ENCODE measurements at regions not wholly inside any gene's neighbourhood (a gene's known extent, or its start where the extent isn't known, plus 50 kb on each side); places are given as distances from the start of the nearest gene placed in this dataset.

DNA sequence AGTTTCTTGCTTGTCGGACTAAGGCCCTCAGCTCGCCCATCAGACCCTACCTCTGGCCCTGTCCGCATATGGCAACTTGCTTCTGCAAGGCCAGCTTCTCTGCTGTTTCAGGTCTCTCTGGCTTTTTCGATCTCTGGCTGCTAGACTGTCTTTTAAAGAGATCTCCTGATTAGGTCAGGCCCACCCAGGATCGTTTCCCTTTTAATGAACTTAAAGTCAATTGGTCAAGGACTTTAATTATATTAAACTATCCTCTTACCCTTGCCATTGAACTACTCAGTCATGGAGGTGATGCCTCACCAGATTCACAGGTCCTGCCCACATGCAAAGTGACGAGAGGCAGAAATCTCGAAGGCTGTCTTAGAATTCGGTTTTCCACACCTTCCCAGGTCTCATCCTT lies 670.9 kb downstream of the GATA3 start:
- DNase-seq: no peak
- Mint-ChIP-seq H3K4me3 (no peak overlapping the region), H3K36me3 (ENCODE audit: low read depth) (no peaks in the 10 kb centered on the region), H3K27ac (no peak overlapping the region), H3K9me3 (peaks cover 23% of the 10 kb centered on the region), H3K27me3 (ENCODE audit: low read depth, poor library complexity) (no peaks in the 10 kb centered on the region), H3K4me1 (peaks cover 54% of the 10 kb centered on the region)
- TF ChIP-seq, protein P1, sequence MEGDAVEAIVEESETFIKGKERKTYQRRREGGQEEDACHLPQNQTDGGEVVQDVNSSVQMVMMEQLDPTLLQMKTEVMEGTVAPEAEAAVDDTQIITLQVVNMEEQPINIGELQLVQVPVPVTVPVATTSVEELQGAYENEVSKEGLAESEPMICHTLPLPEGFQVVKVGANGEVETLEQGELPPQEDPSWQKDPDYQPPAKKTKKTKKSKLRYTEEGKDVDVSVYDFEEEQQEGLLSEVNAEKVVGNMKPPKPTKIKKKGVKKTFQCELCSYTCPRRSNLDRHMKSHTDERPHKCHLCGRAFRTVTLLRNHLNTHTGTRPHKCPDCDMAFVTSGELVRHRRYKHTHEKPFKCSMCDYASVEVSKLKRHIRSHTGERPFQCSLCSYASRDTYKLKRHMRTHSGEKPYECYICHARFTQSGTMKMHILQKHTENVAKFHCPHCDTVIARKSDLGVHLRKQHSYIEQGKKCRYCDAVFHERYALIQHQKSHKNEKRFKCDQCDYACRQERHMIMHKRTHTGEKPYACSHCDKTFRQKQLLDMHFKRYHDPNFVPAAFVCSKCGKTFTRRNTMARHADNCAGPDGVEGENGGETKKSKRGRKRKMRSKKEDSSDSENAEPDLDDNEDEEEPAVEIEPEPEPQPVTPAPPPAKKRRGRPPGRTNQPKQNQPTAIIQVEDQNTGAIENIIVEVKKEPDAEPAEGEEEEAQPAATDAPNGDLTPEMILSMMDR (IDR thresholded peaks at IDR 0.05): no peak

DNA sequence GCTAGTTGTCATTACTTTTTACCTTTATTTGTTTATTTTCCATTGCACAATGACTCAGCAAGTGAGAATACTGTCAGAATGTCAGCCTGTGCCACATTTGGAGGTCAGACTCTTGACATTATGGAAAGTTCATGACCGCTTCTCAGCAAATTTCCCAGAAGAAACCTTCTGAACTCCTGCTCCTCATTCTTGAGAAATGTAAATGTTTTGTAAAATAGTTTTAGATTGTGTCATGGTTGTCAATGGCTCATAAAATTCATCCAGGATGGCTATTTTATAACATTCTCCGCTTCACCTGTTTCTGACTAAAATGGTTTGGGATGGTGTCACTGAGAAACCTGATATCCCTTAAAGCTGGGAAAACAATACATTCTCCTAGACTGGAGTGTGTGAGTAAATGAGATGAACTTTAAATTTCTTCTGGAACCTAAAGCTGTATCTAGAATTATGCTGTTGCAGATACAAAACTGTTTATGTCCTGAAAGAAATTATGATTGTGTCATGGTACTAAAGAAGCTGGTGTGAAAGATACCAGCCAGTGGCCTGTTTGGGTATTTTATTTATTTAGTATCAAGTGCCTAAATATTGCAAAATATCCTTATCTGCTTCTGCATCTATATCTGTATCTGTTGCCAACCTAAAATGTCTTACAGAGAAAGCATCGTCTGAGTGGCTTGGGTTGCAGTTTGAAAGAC lies 671.7 kb downstream of the GATA3 start:
- H3K9me3 Mint-ChIP-seq: peaks cover 22% of the 10 kb centered on the region
- no peak overlapping the region for H3K4me3 Mint-ChIP-seq
- TF ChIP-seq, protein P1 (IDR thresholded peaks at IDR 0.05): no peak
- no peaks in the 10 kb centered on the region for H3K36me3 Mint-ChIP-seq (ENCODE audit: low read depth)
- DNase-seq: no peak
- H3K27me3 Mint-ChIP-seq (ENCODE audit: low read depth, poor library complexity): no peaks in the 10 kb centered on the region
- no peak overlapping the region for H3K27ac Mint-ChIP-seq
- H3K4me1 Mint-ChIP-seq: peaks cover 61% of the 10 kb centered on the region

DNA sequence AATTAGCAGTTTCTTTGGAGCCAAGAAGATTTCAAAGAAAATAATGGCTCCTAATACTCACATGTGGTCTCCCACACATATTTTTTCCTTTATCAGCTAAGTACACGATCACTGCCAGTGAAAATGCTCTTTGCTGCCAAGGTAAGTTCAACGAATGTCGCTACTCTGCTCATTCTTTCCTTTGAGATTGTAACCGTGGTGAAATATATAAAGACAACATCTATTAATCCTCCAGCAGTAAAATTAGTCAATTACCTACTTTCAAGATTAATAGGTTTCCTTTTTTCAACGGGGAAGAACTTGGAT lies 672.2 kb downstream of the GATA3 start:
- no peak for DNase-seq
- Mint-ChIP-seq H3K27me3 (ENCODE audit: low read depth, poor library complexity) (no peaks in the 10 kb centered on the region), H3K36me3 (ENCODE audit: low read depth) (no peaks in the 10 kb centered on the region), H3K4me3 (no peak overlapping the region), H3K9me3 (peaks cover 22% of the 10 kb centered on the region), H3K27ac (no peak overlapping the region), H3K4me1 (peaks cover 61% of the 10 kb centered on the region)
- TF ChIP-seq, protein P1 (IDR thresholded peaks at IDR 0.05): no peak

DNA sequence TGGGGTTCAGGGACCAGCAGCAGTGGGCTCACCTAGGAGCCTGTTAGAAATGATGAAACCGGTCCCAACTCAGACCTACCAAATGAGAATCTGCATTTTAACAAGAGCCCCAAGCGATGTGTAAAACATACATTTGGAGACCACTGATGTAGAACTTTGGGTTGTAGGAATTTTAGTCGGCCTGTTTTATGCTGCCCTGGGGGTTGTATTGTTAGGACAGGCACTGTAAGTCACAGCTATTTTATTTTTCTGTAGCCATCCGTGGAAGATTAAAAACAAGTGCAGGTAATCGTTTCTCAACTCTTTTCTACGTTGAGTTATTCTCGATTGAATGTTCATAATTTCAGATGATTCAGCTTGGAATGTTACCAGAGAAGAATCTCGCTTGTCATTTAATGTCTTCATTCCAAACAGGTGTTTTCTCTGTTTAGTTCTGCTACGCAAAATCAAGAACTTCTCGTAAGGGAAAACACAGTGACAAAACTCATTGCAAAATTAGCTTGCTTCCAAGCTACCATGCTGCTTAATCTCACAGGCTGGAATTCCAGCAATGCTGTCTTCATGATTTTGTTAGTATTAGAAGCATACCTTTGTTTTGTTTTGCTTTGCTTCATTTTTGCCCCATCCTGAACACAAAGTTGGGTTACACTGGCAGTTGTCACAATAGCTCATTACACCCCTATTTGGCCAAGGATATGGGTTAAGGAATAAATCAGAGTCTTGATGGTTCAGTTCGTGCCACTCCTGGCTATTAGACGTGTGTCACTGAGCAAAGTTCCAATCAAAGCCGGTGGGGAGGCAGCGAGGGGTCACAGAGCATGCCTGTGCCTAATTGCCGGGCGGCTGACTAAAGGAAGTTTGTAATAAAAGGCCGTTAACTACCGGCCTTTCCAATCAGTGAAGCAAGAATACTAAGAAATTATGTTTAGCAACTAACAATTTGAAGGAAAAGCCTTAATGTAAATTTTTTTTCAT lies 676.9 kb downstream of the GATA3 start:
- DNase-seq: peak; percentile 48
- no peaks in the 10 kb centered on the region for H3K36me3 Mint-ChIP-seq (ENCODE audit: low read depth)
- peaks cover 6% of the 10 kb centered on the region for H3K27me3 Mint-ChIP-seq (ENCODE audit: low read depth, poor library complexity)
- peaks cover 65% of the 10 kb centered on the region for H3K4me1 Mint-ChIP-seq
- no peaks in the 10 kb centered on the region for H3K9me3 Mint-ChIP-seq
- H3K4me3 Mint-ChIP-seq: peak overlapping the region; percentile 2
- no peak overlapping the region for H3K27ac Mint-ChIP-seq
- TF ChIP-seq, protein P1 (IDR thresholded peaks at IDR 0.05): no peak

DNA sequence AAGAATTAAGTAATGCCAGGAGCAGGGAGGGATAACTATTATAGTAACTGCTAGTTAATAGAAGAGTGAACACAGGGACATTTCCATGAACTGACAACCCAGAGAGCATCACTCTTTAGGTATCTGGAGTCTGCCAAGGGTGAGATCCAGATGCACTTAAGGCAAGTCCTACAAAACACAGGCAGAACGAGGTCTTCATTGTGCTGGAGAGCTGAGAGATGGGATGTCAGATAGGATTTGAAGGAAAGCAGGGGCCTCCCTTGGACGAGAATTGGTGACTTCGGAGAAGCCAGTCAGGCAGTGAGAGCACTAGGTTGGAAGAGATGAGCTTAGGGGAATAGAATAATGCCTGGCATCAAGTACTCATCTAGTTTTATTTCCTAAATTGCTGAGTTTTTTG lies 684.5 kb downstream of the GATA3 start:
- no peak for DNase-seq
- Mint-ChIP-seq H3K27ac (no peak overlapping the region), H3K4me1 (peaks cover 11% of the 10 kb centered on the region), H3K36me3 (ENCODE audit: low read depth) (no peaks in the 10 kb centered on the region), H3K4me3 (no peak overlapping the region), H3K9me3 (peaks cover 11% of the 10 kb centered on the region), H3K27me3 (ENCODE audit: low read depth, poor library complexity) (peaks cover 3% of the 10 kb centered on the region)
- TF ChIP-seq, protein P1 (IDR thresholded peaks at IDR 0.05): no peak

Data from nephron progenitor cell (in vitro differentiated cells).